ENCODE measurements at regions not wholly inside any gene's neighbourhood (a gene's known extent, or its start where the extent isn't known, plus 50 kb on each side); places are given as distances from the start of the nearest gene placed in this dataset.

- Histone ChIP-seq H3K27ac (ENCODE audit: low read length) (no peak overlapping the region), H3K9ac (ENCODE audit: low read depth, low read length) (no peak overlapping the region), H2AFZ (ENCODE audit: low read depth, low read length) (no peak overlapping the region), H3K27me3 (ENCODE audit: insufficient read depth, low read length, poor library complexity) (no peaks in the 10 kb centered on the region), H3K4me2 (ENCODE audit: insufficient read depth, low read length) (no peak overlapping the region), H4K20me1 (ENCODE audit: insufficient read depth, low read length) (peaks cover 36% of the 10 kb centered on the region), H3K4me1 (ENCODE audit: insufficient read depth, low read length) (peaks cover 27% of the 10 kb centered on the region), H3K9me3 (ENCODE audit: insufficient read depth, low read length, severe bottlenecking) (no peaks in the 10 kb centered on the region), H3K79me2 (ENCODE audit: insufficient read depth, low read length) (peaks cover 58% of the 10 kb centered on the region), H3K4me3 (ENCODE audit: low read depth in 1 of 2, low read length in 2 of 2) (no peak overlapping the region), H3K36me3 (ENCODE audit: insufficient read depth, low read length) (peaks cover 14% of the 10 kb centered on the region; the same call in 1 of the 2 replicates)
- ATAC-seq (ENCODE audit: insufficient read depth, low read depth), result no peak
- DNase-seq, result no peak
- TF ChIP-seq EZH2 (IDR thresholded peaks at IDR 0.05; ENCODE audit: borderline replicate concordance, low read depth, low read length, severe bottlenecking), result no peak
- TF ChIP-seq, protein P1, sequence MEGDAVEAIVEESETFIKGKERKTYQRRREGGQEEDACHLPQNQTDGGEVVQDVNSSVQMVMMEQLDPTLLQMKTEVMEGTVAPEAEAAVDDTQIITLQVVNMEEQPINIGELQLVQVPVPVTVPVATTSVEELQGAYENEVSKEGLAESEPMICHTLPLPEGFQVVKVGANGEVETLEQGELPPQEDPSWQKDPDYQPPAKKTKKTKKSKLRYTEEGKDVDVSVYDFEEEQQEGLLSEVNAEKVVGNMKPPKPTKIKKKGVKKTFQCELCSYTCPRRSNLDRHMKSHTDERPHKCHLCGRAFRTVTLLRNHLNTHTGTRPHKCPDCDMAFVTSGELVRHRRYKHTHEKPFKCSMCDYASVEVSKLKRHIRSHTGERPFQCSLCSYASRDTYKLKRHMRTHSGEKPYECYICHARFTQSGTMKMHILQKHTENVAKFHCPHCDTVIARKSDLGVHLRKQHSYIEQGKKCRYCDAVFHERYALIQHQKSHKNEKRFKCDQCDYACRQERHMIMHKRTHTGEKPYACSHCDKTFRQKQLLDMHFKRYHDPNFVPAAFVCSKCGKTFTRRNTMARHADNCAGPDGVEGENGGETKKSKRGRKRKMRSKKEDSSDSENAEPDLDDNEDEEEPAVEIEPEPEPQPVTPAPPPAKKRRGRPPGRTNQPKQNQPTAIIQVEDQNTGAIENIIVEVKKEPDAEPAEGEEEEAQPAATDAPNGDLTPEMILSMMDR (IDR thresholded peaks at IDR 0.05; ENCODE audit: borderline replicate concordance, extremely low read depth, low read length, poor library complexity, severe bottlenecking), result no peak
Observed at GRCh38 chr19:46959894-46960556, 59.6 kb upstream of the NPAS1 start.

DNA sequence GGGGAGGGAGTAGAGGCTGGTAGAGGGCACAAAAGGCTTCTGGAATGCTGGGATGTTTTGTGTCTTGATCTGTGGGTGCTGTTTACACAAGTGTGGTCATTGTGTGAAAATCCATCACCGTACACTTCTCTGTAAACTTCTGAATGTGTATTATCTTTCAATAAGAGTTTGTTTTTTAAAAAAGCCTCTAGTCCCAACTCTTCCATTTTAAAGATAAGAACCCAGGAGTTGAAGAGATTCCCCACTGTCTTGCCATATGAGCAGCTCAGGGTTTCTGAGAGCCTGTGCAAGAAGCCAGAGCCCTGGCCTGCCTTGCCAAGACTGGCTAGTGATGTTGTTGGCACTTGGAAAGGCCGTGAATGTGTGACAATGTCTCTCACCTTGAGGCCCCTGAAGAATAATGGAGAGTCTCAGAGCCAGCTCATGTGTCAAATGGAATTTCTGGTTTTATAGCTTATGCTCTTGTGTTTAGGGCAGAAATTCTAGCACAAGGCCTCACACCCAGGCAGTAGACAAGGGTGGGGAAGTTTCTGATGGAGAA lies 57.5 kb upstream of the NPAS1 start:
- Histone ChIP-seq H3K9ac (ENCODE audit: low read depth, low read length) (no peak overlapping the region), H3K4me2 (ENCODE audit: insufficient read depth, low read length) (no peak overlapping the region), H3K79me2 (ENCODE audit: insufficient read depth, low read length) (peaks cover 57% of the 10 kb centered on the region), H3K9me3 (ENCODE audit: insufficient read depth, low read length, severe bottlenecking) (no peaks in the 10 kb centered on the region), H3K4me3 (ENCODE audit: low read depth in 1 of 2, low read length in 2 of 2) (no peak overlapping the region), H3K36me3 (ENCODE audit: insufficient read depth, low read length) (peaks cover 23% of the 10 kb centered on the region; the same call in 1 of the 2 replicates), H3K4me1 (ENCODE audit: insufficient read depth, low read length) (peaks cover 9% of the 10 kb centered on the region), H3K27me3 (ENCODE audit: insufficient read depth, low read length, poor library complexity) (no peaks in the 10 kb centered on the region), H3K27ac (ENCODE audit: low read length) (peak overlapping the region; percentile 44; the same call in 1 of the 2 replicates), H2AFZ (ENCODE audit: low read depth, low read length) (no peak overlapping the region), H4K20me1 (ENCODE audit: insufficient read depth, low read length) (peaks cover 31% of the 10 kb centered on the region)
- ATAC-seq (ENCODE audit: insufficient read depth, low read depth) (no peak), DNase-seq (no peak)
- TF ChIP-seq, protein P1 (IDR thresholded peaks at IDR 0.05; ENCODE audit: borderline replicate concordance, extremely low read depth, low read length, poor library complexity, severe bottlenecking), result no peak
- TF ChIP-seq EZH2 (IDR thresholded peaks at IDR 0.05; ENCODE audit: borderline replicate concordance, low read depth, low read length, severe bottlenecking), result no peak

GRCh38 chr19:46963093-46963734 lies 56.4 kb upstream of the NPAS1 start:
- Histone ChIP-seq H3K9ac (ENCODE audit: low read depth, low read length) (no peak overlapping the region), H3K4me2 (ENCODE audit: insufficient read depth, low read length) (no peak overlapping the region), H3K4me1 (ENCODE audit: insufficient read depth, low read length) (peaks cover 6% of the 10 kb centered on the region), H3K36me3 (ENCODE audit: insufficient read depth, low read length) (peaks cover 34% of the 10 kb centered on the region), H4K20me1 (ENCODE audit: insufficient read depth, low read length) (peaks cover 34% of the 10 kb centered on the region), H2AFZ (ENCODE audit: low read depth, low read length) (no peak overlapping the region), H3K9me3 (ENCODE audit: insufficient read depth, low read length, severe bottlenecking) (no peaks in the 10 kb centered on the region), H3K4me3 (ENCODE audit: low read depth in 1 of 2, low read length in 2 of 2) (no peak overlapping the region), H3K27me3 (ENCODE audit: insufficient read depth, low read length, poor library complexity) (no peaks in the 10 kb centered on the region), H3K79me2 (ENCODE audit: insufficient read depth, low read length) (peaks cover 60% of the 10 kb centered on the region), H3K27ac (ENCODE audit: low read length) (peak overlapping the region; percentile 42; the same call in 1 of the 2 replicates)
- DNase-seq (no peak), ATAC-seq (ENCODE audit: insufficient read depth, low read depth) (no peak)
- no peak for TF ChIP-seq EZH2 (IDR thresholded peaks at IDR 0.05; ENCODE audit: borderline replicate concordance, low read depth, low read length, severe bottlenecking)
- TF ChIP-seq, protein P1 (IDR thresholded peaks at IDR 0.05; ENCODE audit: borderline replicate concordance, extremely low read depth, low read length, poor library complexity, severe bottlenecking), result no peak
